ENCODE measurements at regions not wholly inside any gene's neighbourhood (a gene's known extent, or its start where the extent isn't known, plus 50 kb on each side); places are given as distances from the start of the nearest gene placed in this dataset.
"Not testable (repeated sequence)": the region's sequence is repeated elsewhere in the genome, so short reads cannot be mapped to it uniquely, and the experiment has no call there.

- no peak for DNase-seq
Measured at GRCh38 chr6:74573613-74574012, 632.2 kb downstream of the COL12A1 start.

- DNase-seq, result no peak
Measured at GRCh38 chr6:74570044-74570443, 635.8 kb downstream of the COL12A1 start.

DNA sequence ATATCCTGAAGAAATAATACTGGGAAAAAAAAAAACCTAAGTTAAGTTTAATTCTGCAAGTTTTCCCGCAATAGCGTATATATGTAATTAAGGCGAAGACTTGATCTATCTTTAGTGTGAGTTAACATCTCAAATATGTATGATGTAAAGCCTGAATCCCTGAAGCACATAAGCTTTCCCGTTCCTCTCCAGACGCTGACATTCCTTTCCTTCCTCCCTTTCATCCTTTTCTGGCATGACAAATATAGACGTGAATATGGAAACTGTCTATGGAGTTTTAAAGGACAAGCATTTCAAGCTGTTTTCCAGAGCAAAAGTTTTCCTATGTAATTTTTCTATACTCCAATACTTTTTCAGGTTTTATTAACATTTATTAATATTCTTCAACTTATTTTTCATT lies 637.0 kb downstream of the COL12A1 start:
- DNase-seq, result no peak

- not testable (repeated sequence) for DNase-seq
Measured at GRCh38 chr6:74567923-74568290, 637.9 kb downstream of the COL12A1 start.

- DNase-seq, result no peak
Measured at GRCh38 chr6:74567281-74567922, 638.5 kb downstream of the COL12A1 start.

GRCh38 chr6:74557236-74557635 lies 648.6 kb downstream of the COL12A1 start:
- DNase-seq, result no peak

GRCh38 chr6:74554041-74554440 lies 651.8 kb downstream of the COL12A1 start:
- no peak for DNase-seq

DNA sequence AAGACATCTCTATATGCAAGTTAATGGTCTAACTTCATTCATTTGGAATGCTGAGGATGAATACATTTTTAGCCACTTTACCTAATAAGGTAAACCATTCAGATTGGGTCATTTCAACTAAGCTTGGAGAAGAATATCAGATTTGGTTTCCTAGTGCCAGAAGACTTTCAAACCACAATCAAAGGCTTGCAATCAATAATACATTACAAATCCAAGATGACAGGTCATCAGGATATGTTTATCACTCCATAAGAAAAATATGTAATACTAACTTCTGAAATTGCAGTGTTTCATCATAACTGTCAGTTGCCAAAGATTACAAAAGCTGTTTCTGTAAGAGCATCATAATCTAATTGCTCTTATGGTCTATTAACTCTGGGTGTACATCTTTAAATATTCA lies 654.0 kb downstream of the COL12A1 start:
- no peak for DNase-seq

DNA sequence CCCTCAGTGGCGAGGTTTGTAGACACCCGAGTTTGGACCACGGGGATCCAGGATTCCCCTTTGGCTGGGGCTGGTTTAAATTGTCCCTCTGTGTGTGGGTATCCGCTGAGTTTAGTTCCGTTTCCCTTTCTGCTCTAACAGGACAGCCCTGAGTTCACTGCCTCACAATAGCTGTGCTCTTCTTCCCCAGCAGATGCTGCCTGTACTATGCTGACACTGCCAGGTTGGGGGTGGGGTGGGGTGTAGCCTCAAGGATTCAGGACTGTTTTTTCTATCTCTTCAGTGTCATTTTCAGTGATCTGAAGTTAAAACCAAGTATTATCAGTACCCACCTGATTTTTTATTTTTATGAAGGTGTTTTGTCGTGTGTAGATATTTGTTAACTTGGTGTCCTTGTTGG lies 655.0 kb downstream of the COL12A1 start:
- DNase-seq, result no peak

- no peak for DNase-seq
Measured at GRCh38 chr6:74549746-74550145, 656.1 kb downstream of the COL12A1 start.

GRCh38 chr6:74534465-74535211 lies 671.2 kb downstream of the COL12A1 start:
- no peak for DNase-seq

DNA sequence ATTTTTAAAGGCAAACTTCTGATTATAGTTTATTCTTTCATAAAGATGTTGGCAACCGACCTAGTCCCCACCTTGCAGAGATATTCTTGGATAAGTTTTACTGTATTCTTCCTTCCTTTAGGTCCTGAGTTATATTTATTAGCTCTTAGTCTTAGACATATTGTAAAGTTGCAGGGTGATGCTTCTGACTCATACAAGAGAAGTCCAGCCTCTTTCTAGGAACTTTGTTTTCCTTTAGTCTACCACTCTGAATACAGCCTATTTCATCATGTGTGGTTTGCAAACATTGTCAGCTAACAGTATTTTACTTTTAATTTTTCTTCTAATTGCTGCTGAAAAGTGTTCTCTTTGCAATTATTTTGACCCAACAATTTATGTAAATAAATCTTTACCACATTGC lies 686.7 kb downstream of the COL12A1 start:
- DNase-seq, result no peak

- no peak for DNase-seq
Measured at GRCh38 chr6:74518035-74518434, 687.8 kb downstream of the COL12A1 start.

DNA sequence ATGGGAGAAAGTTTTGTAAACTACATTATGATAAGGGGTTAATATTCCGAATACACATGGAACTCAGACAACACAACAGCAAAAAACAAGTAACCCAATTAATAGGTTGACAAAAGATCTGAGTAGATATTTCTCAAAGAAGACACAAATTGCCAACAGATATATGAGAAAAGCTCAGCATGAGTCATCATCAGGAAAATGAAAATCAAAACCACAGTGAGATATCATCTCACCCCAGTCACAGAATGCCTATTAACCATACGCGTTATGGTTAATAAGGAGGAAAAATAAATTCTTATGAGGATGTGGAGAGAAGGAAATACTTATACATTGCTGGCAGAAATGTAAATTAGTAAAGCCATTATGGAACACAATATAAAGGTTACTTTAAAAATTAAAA lies 695.0 kb downstream of the COL12A1 start:
- no peak for DNase-seq

DNA sequence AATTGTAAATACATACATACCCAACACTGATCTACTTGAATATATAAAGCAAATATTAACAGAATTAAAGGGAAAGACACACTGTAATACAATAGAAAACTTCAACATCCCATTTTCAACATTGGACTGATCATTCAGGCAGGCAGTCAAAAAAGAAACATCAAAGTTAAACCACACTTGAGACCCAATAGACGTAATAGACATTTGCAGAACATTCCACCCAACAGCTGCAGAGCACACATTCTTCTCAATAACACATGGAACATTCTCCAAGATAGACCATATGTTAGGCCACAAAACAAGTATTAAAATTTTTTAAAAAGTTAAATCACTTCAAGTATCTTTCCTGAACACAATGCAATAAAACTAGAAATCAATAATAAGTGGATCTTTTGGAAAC lies 698.2 kb downstream of the COL12A1 start:
- no peak for DNase-seq

DNA sequence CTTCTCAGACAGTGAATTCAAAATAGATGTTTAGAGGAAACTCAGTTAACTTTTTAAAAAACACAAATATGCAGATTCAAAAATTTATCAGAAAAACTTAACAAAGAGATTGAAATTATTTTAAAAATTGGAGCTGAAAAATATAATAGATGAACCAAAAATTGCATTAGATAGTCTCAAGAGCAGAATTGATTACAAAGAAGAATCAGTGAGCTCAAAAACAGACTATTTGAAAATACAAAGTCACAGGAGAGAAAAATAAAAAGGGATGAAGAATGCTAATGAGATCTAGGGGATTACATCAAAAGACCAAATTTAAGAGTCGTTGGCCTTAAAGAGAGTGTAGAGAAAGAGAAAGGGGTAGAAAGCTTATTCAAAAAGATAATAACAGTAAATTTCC lies 700.5 kb downstream of the COL12A1 start:
- DNase-seq, result no peak

DNA sequence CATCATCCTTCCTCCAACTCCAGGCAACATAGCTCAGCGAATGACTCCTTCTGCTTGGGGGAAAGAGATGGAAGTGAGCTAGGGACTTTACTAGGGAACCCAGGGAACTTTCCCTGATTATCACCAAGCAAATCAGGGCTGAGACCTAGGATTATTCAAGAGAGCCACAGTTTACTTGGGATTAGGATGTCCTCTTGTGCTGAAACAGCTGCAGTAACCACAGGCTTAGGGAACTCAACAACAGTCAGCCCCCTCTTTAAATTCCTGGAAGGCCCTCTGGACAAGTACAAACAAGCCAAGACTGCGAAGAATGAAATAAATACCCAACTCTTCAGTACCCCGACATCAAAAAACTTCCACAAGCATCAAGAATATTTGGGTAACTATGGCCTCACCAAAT lies 700.9 kb downstream of the COL12A1 start:
- no peak for DNase-seq

GRCh38 chr6:74492587-74492986 lies 713.3 kb downstream of the COL12A1 start:
- DNase-seq, result no peak

DNA sequence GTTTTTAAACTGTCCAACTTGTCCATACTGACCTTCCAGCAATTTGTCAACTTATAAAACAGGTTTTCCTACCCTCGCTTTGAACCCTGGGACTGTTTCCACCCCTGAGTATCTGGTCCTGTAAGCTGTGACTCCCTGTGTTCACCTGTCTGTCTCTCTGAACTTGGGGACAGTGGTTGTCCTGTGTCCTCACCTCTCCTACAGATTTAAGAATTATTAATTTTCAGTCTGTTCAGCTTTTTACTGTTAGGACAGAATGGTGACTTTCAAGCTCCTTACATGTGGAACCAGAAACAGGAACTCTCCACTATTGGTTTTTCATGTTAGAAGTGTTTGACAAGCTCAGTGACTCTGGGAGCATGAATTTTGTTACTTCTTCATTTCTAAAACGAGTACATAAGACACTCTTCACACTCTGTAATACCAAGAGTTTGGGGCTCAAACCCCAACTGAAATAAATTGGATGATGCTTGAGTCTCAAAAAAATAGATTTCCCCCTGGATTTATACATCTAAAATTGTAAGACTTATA lies 713.9 kb downstream of the COL12A1 start:
- no peak for DNase-seq

DNA sequence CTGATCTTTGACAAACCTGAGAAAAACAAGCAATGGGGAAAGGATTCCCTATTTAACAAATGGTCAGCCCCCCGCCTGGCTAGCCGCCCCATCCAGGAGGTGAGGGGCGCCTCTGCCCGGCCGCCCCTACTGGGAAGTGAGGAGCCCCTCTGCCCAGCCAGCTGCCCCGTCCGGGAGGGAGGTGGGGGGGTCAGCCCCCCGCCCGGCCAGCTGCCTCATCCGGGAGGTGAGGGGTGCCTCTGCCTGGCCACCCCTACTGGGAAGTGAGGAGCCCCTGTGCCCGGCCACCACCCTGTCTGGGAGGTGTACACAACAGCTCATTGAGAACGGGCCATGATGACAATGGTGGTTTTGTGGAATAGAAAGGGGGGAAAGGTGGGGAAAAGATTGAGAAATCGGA lies 717.1 kb downstream of the COL12A1 start:
- DNase-seq, result not testable (repeated sequence)

DNA sequence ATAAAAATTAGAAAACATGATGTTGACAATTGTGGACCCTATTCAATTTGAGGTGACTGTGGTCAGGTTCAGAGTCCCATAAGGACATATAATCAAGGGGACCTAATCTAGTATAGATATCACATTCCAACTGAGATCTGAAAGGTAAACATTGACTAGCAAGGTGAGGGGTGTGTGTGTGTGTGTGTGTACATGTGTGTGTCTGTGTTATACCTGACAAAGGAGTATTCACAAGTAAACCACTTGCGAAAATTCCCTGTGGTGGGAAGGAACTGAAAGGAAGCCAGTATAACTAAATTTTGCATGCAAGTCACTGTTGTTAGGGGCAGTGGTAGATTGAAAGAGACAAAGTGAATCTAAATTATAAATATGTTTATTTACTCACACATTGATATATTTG lies 723.7 kb downstream of the COL12A1 start:
- no peak for DNase-seq

- no peak for DNase-seq
Measured at GRCh38 chr6:74480561-74480960, 725.3 kb downstream of the COL12A1 start.

- DNase-seq, result no peak
Measured at GRCh38 chr6:74479960-74480359, 725.9 kb downstream of the COL12A1 start.

DNA sequence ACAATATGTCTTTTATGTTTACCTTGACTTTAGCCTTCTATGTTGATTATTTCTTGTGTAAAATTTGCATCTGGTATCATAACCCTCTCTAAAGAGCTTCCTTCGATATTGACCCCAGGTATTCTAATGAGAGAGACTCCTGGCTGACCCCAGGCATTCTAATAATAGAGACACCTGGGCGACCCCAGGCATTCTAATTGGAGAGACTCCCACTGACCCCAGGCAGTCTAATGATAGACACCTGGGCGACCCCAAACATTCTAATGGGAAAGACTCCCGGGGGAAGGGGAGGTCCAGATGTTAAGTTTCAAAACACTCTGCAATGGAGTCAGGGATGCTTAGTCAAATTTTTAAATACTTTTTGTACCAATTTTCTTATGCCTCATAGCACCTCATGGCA lies 726.4 kb downstream of the COL12A1 start:
- no peak for DNase-seq

DNA sequence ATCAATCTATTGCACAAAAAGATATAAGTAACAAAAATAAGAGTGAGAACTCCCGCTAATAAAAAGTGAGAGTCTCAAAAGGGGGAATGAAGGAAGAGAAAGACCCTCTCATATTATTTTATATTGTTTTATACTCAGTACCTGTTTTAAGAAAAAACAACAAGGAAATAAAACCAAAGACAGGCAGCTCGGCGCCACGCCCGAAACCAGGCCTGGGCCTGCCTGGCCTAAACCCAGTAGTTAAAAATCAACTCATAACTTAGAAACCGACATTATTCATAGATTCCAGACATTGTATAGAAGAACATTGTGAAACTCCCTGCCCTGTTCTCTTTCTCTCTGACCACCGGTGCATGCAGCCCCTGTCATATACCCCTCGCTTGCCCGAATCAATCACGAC lies 731.8 kb downstream of the COL12A1 start:
- not testable (repeated sequence) for DNase-seq

Data from AML-193 (cell line).